B cell (primary cell): ENCODE measurements at regions not wholly inside any gene's neighbourhood (a gene's known extent, or its start where the extent isn't known, plus 50 kb on each side); places are given as distances from the start of the nearest gene placed in this dataset.

Source experiments
- ATAC-seq: fragments of 200-7000 bp; cut with Tn5 transposase; one replicate; pipeline ENCODE4 v1.10.0; 2021; ENCODE audit warnings: low read depth, mild to moderate bottlenecking, moderate number of reproducible peaks, moderate library complexity
- CTCF ChIA-PET: fragments of 350-600 bp; sonication (Branson Sonifier 250); formaldehyde crosslinking; loops from one replicate; lab custom pipeline; 2021; ENCODE audit warnings: antibody characterized with exemption, inconsistent platforms; lab: Charles Lee
- POLR2A ChIA-PET: fragments of 350-600 bp; sonication (Branson Sonifier 250); formaldehyde crosslinking; loops from one replicate; lab custom pipeline; 2021; ENCODE audit warnings: antibody characterized with exemption; lab: Charles Lee
- DNase-seq: peaks from one replicate; pipeline ENCODE4 v3.0.0; 2013
- H2AFZ ChIP-seq: 2 replicates; pipeline ENCODE4 v1.6.1; 2012; ENCODE audit warnings: mild to moderate bottlenecking, low read depth, low read length; ENCODE audit not compliant: insufficient read depth, poor library complexity, severe bottlenecking
- H3K27ac ChIP-seq, 2 donors: 1 replicate in 1 of 2; 2 replicates in 1 of 2; pipeline ENCODE4 v1.5.1; 2012 to 2013; ENCODE audit warnings: low read length in 2 of 2, mild to moderate bottlenecking in 2 of 2, moderate library complexity in 1 of 2
- H3K27me3 ChIP-seq, 4 experiments: fragments of 200-600 bp in 1 of 4; sonication (generic) in 1 of 4; replicated peaks in 1 of 4; 1 replicate in 2 of 4; 2 replicates in 2 of 4; pipeline versions ENCODE4 v1.6.1 to v1.7.0; 2013 to 2016; ENCODE audit warnings: low read length in 3 of 4, mild to moderate bottlenecking in 2 of 4, mixed read lengths in 1 of 4, moderate library complexity in 1 of 4; ENCODE audit not compliant: insufficient read depth in 4 of 4, control insufficient read depth in 3 of 4; ENCODE audit errors: control extremely low read depth in 1 of 4
- H3K36me3 ChIP-seq, 2 experiments: replicated peaks in 1 of 2; 1 replicate in 1 of 2; 2 replicates in 1 of 2; pipeline versions ENCODE4 v1.6.1 to v1.7.1; 2013; ENCODE audit warnings: low read length in 1 of 2; ENCODE audit not compliant: insufficient read depth in 2 of 2, control insufficient read depth in 1 of 2; ENCODE audit errors: control extremely low read depth in 1 of 2, extremely low read depth in 1 of 2
- H3K4me1 ChIP-seq, 2 donors: fragments of 200-600 bp in 1 of 2; sonication (generic) in 1 of 2; 1 replicate in 1 of 2; 2 replicates in 1 of 2; pipeline versions ENCODE4 v1.5.1 to v1.6.1; 2013 to 2017; ENCODE audit warnings: low read length in 2 of 2; ENCODE audit not compliant: control insufficient read depth in 2 of 2, insufficient read depth in 2 of 2
- H3K4me2 ChIP-seq: replicated peaks from 2 replicates; pipeline ENCODE3; 2012; ENCODE audit warnings: mild to moderate bottlenecking, low read depth, low read length; ENCODE audit not compliant: poor library complexity, severe bottlenecking
- H3K4me3 ChIP-seq, 5 experiments: fragments of 200-600 bp in 1 of 5; sonication (generic) in 1 of 5; 1 replicate in 3 of 5; 2 replicates in 2 of 5; pipeline versions ENCODE4 v1.5.1 to v1.7.0; 2011 to 2016; ENCODE audit warnings: low read length in 4 of 5, mild to moderate bottlenecking in 4 of 5, low read depth in 2 of 5, control low read depth in 1 of 5, moderate library complexity in 1 of 5; ENCODE audit not compliant: insufficient read depth in 1 of 5; ENCODE audit errors: control extremely low read depth in 1 of 5, extremely low read depth in 1 of 5
- H3K79me2 ChIP-seq: fragments of 200-600 bp; sonication (generic); one replicate; pipeline ENCODE4 v1.6.0; 2016; ENCODE audit warnings: low read length; ENCODE audit not compliant: control insufficient read depth, insufficient read depth
- H3K9ac ChIP-seq: fragments of 200-600 bp; sonication (generic); 2 replicates; pipeline ENCODE4 v1.6.1; 2017; ENCODE audit warnings: mild to moderate bottlenecking, low read length, moderate library complexity
- H3K9me3 ChIP-seq, 3 donors: one replicate each; pipeline versions ENCODE4 v1.6.1 to v1.7.1; 2013; ENCODE audit warnings: low read length in 2 of 3; ENCODE audit not compliant: control insufficient read depth in 2 of 3, insufficient read depth in 1 of 3; ENCODE audit errors: control extremely low read depth in 1 of 3
- H4K20me1 ChIP-seq: 2 replicates; pipeline ENCODE4 v1.6.0; 2012; ENCODE audit warnings: mild to moderate bottlenecking, low read length; ENCODE audit not compliant: insufficient read depth, control insufficient read depth, poor library complexity, severe bottlenecking
- H3K27ac Mint-ChIP-seq: one replicate; pipeline ENCODE4 v1.8.0; 2021; ENCODE audit warnings: mixed read lengths
- H3K27me3 Mint-ChIP-seq: one replicate; pipeline ENCODE4 v1.8.0; 2021; ENCODE audit warnings: mixed read lengths
- H3K4me1 Mint-ChIP-seq: one replicate; pipeline ENCODE4 v1.8.0; 2021; ENCODE audit warnings: mixed read lengths
- H3K4me3 Mint-ChIP-seq: one replicate; pipeline ENCODE4 v1.8.0; 2021; ENCODE audit warnings: mixed read lengths
- H3K9me3 Mint-ChIP-seq: one replicate; pipeline ENCODE4 v1.8.0; 2022; ENCODE audit warnings: mixed read lengths; ENCODE audit not compliant: insufficient read depth
- EZH2 ChIP-seq: IDR thresholded peaks from 2 replicates; pipeline ENCODE4 v1.6.1; 2012; ENCODE audit warnings: borderline replicate concordance, low read depth, mild to moderate bottlenecking, moderate library complexity, low read length; ENCODE audit not compliant: insufficient read depth, poor library complexity, severe bottlenecking
- WGBS: methylation state at CpG from one replicate; pipeline ENCODE4 v1.1.5; 2013; ENCODE audit warnings: missing lambda C conversion rate; ENCODE audit not compliant: insufficient coverage; 5-methylcytosine and 5-hydroxymethylcytosine counted together
- intact Hi-C: fragments of 100-400 bp; cut with micrococcal nuclease; formaldehyde crosslinking; loops from one replicate; pipeline ENCODE4 v1.10.0; 2022
- TF ChIP-seq, protein P1 (sequence below): fragments of 200-600 bp; IDR thresholded peaks from one replicate; pipeline ENCODE4 v1.8.0; 2022; ENCODE audit warnings: antibody characterized with exemption, mild to moderate bottlenecking

DNA sequence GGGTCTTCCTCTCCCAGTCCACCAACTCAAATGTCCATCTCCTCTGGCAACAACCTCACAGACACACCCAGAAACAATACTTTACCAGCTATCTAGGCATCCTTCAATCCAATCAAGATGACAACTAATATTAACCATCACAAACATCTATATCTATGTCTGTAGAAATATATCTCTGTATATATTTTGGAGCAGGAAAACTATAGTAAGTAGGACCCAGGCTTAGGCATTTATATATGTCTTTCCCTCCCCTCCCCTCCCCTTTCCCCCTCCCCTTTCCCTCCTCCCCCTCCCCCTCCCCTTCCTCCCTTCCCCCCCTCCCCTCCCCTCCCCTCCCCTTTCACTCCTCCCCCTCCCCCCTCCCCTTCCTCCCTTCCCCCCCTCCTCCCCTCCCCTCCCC is 210.5 kb downstream of the RNF144A start:
- Mint-ChIP-seq H3K27me3 (peaks cover 4% of the 10 kb centered on the region), H3K4me1 (no peaks in the 10 kb centered on the region), H3K27ac (no peak overlapping the region), H3K9me3 (no peaks in the 10 kb centered on the region), H3K4me3 (no peak overlapping the region)
- DNase-seq = no peak
- Histone ChIP-seq H3K79me2 (no peaks in the 10 kb centered on the region), H3K36me3 (no peaks in the 10 kb centered on the region), H3K9me3 (peaks cover 0 to 3% (median 0%) of the 10 kb centered on the region in 3 donors), H3K4me2 (no peak overlapping the region), H4K20me1 (no peaks in the 10 kb centered on the region), H3K4me3 (no peak overlapping the region), H3K9ac (no peak overlapping the region), H3K4me1 (no peaks in the 10 kb centered on the region), H2AFZ (no peak overlapping the region), H3K27me3 (peaks cover 0 to 4% (median 0%) of the 10 kb centered on the region in 4 experiments), H3K27ac (no peak overlapping the region)
- no peak for ATAC-seq
- POLR2A ChIA-PET = no interaction called here
- intact Hi-C loops = no loop called here
- no peak for TF ChIP-seq EZH2
- TF ChIP-seq, protein P1, sequence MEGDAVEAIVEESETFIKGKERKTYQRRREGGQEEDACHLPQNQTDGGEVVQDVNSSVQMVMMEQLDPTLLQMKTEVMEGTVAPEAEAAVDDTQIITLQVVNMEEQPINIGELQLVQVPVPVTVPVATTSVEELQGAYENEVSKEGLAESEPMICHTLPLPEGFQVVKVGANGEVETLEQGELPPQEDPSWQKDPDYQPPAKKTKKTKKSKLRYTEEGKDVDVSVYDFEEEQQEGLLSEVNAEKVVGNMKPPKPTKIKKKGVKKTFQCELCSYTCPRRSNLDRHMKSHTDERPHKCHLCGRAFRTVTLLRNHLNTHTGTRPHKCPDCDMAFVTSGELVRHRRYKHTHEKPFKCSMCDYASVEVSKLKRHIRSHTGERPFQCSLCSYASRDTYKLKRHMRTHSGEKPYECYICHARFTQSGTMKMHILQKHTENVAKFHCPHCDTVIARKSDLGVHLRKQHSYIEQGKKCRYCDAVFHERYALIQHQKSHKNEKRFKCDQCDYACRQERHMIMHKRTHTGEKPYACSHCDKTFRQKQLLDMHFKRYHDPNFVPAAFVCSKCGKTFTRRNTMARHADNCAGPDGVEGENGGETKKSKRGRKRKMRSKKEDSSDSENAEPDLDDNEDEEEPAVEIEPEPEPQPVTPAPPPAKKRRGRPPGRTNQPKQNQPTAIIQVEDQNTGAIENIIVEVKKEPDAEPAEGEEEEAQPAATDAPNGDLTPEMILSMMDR = no peak
- CTCF ChIA-PET = no interaction called here

DNA sequence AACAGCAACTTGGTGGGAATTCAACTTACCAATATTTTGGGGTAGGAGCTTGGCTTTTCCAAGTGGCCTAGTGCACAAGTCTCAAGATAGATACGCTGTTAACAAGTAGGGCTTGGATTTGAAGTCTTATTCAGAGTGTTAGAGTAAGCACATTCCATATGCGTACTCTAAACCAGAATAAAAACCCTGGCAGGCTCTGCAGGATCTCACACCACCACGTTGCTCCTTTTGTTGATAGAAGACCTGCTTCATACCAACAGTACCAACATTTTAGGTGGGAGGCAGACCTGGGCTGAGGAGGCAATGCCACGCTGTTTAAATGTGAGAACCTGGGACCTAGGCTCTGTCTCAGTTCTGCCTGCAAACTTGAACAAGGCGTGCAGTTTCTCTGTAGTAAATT is 214.0 kb downstream of the RNF144A start:
- H3K9me3 Mint-ChIP-seq = no peaks in the 10 kb centered on the region

More for the DNA sequence above, 214.0 kb downstream of the RNF144A start:
- POLR2A ChIA-PET = no interaction called here
- intact Hi-C loops = no loop called here
- Mint-ChIP-seq H3K27ac (no peak overlapping the region), H3K4me3 (no peak overlapping the region), H3K4me1 (no peaks in the 10 kb centered on the region), H3K27me3 (peaks cover 8% of the 10 kb centered on the region)
- DNase-seq (no peak), ATAC-seq (no peak)
- H3K9ac ChIP-seq = no peak overlapping the region
- H3K36me3 ChIP-seq = no peaks in the 10 kb centered on the region
- H2AFZ ChIP-seq = no peak overlapping the region
- CTCF ChIA-PET = no interaction called here
- peaks cover 0 to 3% (median 0%) of the 10 kb centered on the region in 3 donors for H3K9me3 ChIP-seq
- H3K27ac ChIP-seq = no peak overlapping the region
- H4K20me1 ChIP-seq = no peaks in the 10 kb centered on the region
- H3K4me3 ChIP-seq = no peak overlapping the region
- H3K27me3 ChIP-seq = no peaks in the 10 kb centered on the region
- TF ChIP-seq EZH2 = no peak
- TF ChIP-seq, protein P1 = no peak
- no peaks in the 10 kb centered on the region for H3K79me2 ChIP-seq
- no peaks in the 10 kb centered on the region for H3K4me1 ChIP-seq
- WGBS = 93% methylated on average over 4 of the region's 5 CpGs
- H3K4me2 ChIP-seq = no peak overlapping the region
